ENCODE measurements at regions not wholly inside any gene's neighbourhood (a gene's known extent, or its start where the extent isn't known, plus 50 kb on each side); places are given as distances from the start of the nearest gene placed in this dataset.

DNA sequence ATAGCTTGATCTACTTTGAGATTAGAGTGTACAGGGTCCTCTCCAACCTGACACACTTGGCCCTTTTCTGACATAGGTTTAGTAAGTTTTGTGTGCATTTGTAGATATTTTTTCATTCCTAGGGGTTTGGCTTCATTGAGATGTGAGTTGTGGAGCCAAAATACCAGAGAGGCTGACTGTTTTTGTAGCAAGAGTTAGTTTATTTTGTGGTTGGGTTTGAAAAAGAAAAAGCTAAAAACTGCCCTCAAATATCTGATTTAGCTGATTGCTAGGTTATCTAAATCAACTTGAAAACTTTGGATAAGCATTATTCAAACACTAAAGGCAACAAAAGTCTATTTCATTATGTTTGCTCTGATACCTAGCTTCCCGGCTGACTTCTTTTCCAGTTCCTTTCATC, 164.7 kb upstream of the CENPW start:
- H3K4me1 Mint-ChIP-seq, result peaks cover 7% of the 10 kb centered on the region
- peaks cover 21% of the 10 kb centered on the region for H3K36me3 Mint-ChIP-seq
- H3K9me3 Mint-ChIP-seq, result no peaks in the 10 kb centered on the region
- no peak for ATAC-seq
- H3K27ac Mint-ChIP-seq, result no peak overlapping the region
- H3K4me3 Mint-ChIP-seq, result no peak overlapping the region
- no peaks in the 10 kb centered on the region for H3K27me3 Mint-ChIP-seq

DNA sequence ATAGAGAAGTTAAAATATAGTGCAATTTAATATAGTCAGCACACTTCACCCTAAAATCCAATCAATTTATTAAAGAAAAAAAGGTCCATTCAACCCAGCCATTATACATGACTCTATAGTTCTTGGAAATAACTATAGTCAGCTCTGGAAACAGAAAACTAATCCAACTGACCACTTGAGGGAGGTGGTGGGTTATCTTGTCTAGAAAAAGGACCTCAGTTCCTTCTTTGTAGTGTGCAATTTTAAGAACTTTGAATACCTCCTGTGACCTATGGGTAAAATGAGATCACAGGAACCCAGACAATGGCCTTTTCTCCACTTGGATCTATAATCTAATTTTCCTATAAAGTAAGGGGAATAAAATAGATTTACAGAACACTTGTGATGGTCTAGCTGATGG, 163.6 kb upstream of the CENPW start:
- no peaks in the 10 kb centered on the region for H3K9me3 Mint-ChIP-seq
- H3K4me1 Mint-ChIP-seq, result peaks cover 2% of the 10 kb centered on the region
- H3K27ac Mint-ChIP-seq, result no peak overlapping the region
- H3K36me3 Mint-ChIP-seq, result peaks cover 21% of the 10 kb centered on the region
- H3K27me3 Mint-ChIP-seq, result no peaks in the 10 kb centered on the region
- no peak for ATAC-seq
- no peak overlapping the region for H3K4me3 Mint-ChIP-seq

DNA sequence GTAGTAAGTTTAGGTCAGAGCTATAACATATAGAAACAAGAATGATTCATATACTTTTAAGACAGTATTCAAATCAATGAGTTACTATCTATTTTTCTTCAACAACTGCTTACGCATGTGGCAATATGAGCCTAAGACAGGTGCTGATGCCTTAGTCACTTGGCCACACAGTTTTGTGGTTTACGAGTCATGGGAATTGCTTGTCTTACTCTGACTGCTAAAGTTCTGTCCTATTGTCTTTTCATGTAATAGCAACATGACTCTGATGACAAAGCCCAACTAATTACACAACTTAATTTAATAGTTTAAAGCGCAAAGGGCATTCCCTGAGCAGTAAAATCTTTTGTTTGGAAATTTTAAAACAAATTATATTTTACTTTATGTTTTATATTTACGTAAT, 159.3 kb upstream of the CENPW start:
- no peaks in the 10 kb centered on the region for H3K4me1 Mint-ChIP-seq
- H3K9me3 Mint-ChIP-seq, result peaks cover under 1% of the 10 kb centered on the region
- peaks cover 25% of the 10 kb centered on the region for H3K36me3 Mint-ChIP-seq
- H3K27ac Mint-ChIP-seq, result no peak overlapping the region
- no peak for ATAC-seq
- no peaks in the 10 kb centered on the region for H3K27me3 Mint-ChIP-seq
- H3K4me3 Mint-ChIP-seq, result no peak overlapping the region

DNA sequence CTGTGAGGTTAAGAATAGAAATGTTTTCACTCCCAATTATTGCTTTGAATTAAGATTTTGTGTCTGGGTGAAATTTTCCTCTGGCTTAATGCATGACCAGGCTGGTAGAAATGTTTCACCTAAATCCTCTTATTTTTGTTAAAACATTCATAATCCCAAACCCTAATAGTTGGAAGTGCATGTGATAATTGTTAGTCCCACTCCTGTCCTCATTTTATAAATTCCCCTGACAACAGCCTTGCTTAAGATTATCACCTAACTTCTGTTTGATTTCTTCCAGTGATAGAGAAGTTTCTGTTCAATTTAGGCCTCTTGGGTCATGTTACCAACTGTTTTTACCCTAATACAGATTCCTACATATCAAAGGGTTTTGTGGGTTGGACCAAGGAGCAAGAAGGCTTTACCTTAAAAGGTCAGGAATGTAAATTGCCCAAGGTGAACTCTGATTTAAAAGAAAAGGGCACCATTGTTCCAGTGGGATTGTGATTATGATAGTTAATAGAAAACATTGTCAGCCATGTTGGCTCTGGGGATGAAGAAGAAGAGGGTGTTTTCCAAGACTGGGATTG, 158.7 kb upstream of the CENPW start:
- ATAC-seq, result no peak

DNA sequence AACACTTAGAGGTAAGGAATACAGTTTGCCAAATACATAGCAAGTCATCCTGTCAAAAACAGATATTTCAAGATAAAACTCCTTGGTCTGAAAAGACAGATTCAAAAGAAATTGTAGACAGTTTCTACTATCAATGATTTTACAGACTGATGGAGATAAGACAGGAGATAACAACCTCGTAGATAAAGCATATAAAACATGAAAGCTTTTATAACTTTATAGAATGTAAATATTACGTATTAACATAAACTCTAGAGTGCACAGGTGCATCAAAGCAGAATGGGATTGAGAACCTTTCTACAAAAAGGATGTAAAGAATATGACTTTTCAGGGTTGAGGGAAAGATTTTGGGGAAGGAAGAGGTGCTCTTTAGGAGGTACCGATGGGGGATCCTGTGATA, 158.0 kb upstream of the CENPW start:
- Mint-ChIP-seq H3K4me3 (no peak overlapping the region), H3K27me3 (no peaks in the 10 kb centered on the region), H3K36me3 (peaks cover 29% of the 10 kb centered on the region), H3K27ac (no peak overlapping the region), H3K9me3 (peaks cover 2% of the 10 kb centered on the region), H3K4me1 (no peaks in the 10 kb centered on the region)
- no peak for ATAC-seq

More for the DNA sequence above, 158.7 kb upstream of the CENPW start:
- H3K4me3 Mint-ChIP-seq, result no peak overlapping the region
- peaks cover 29% of the 10 kb centered on the region for H3K36me3 Mint-ChIP-seq
- no peaks in the 10 kb centered on the region for H3K4me1 Mint-ChIP-seq
- H3K27me3 Mint-ChIP-seq, result no peaks in the 10 kb centered on the region
- no peak overlapping the region for H3K27ac Mint-ChIP-seq
- H3K9me3 Mint-ChIP-seq, result peaks cover 2% of the 10 kb centered on the region

DNA sequence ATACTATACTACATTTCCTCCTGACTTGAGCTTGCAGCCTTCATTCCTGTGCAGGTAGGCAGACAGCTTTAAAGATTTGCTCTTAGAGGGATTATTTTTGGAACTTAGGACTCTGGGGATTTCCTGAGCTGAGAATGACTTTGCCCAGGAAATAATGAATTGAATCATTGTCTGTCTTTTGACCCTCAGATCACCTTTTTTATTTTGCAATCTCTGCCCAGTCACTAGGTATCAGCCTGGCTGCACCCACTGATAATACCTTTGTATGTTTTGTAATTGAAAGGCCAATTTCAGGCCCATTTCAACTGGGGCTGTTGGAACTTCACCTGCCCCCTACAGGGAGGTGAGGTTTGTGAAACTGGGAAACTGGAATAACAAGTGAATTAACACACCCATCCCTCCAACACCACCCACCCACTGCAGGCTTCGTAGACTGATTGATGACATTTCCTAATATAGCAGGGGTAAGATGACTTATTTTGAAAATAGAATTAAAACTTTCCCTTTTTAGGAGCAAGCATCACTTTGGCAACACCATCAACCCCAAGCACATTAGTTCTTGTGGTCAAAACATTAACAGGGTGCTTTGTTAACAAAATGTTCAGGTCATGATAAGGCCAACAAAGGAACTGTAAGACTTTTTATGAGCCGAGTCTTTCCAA, 157.1 kb upstream of the CENPW start:
- H3K36me3 Mint-ChIP-seq, result peaks cover 23% of the 10 kb centered on the region
- H3K9me3 Mint-ChIP-seq, result peaks cover 2% of the 10 kb centered on the region
- H3K27ac Mint-ChIP-seq, result no peak overlapping the region
- H3K4me3 Mint-ChIP-seq, result no peak overlapping the region
- H3K27me3 Mint-ChIP-seq, result no peaks in the 10 kb centered on the region
- ATAC-seq, result no peak
- no peaks in the 10 kb centered on the region for H3K4me1 Mint-ChIP-seq

DNA sequence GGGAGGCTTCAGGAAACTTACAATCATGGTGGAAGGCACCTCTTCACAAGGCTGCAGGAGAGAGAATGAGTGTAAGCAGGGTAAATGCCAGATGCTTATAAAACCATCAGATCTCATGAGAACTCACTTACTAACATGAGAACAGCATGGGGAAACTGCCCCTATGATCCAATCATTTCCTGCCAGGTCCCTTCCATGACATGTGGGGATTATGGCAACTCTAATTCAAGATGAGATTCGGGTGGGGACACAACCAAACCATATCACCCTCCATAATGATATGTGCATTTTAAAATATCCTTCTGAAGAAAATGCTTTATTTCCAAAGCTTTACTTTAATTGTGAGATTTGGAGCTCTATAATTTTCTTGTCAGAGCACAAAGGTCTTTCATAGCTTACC, 154.1 kb upstream of the CENPW start:
- ATAC-seq, result no peak
- H3K27me3 Mint-ChIP-seq, result no peaks in the 10 kb centered on the region
- H3K9me3 Mint-ChIP-seq, result peaks cover 2% of the 10 kb centered on the region
- H3K4me3 Mint-ChIP-seq, result no peak overlapping the region
- no peak overlapping the region for H3K27ac Mint-ChIP-seq
- H3K36me3 Mint-ChIP-seq, result peaks cover 15% of the 10 kb centered on the region
- no peaks in the 10 kb centered on the region for H3K4me1 Mint-ChIP-seq

DNA sequence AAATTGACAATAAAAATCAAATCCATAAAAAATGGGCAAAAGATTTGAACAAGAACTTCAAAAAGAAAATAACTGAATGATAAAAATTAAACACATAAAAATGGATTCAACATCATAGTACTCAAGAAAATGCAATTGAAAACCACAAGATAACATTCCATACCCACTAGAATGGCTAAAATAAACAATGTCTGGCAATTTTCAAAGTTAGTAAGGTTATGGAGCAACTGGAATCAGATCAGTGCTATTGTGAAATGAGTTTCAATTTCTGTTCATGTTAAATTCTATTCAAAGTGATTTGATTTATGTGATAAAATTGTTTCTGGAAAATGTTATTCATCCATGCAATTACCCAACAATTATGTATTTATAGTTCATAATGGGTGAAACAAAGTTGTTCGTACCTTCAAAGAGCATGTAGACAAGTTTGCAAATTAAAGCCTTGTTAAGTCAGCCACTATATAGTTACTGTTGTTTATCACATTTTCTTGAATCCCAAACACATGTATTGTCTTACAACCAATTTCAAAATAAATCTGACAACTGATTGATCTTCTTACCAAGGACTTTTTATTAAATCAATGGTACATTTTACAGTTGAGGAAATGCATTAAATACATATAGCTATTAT, 151.5 kb upstream of the CENPW start:
- no peak overlapping the region for H3K27ac Mint-ChIP-seq
- no peaks in the 10 kb centered on the region for H3K4me1 Mint-ChIP-seq
- H3K27me3 Mint-ChIP-seq, result no peaks in the 10 kb centered on the region
- H3K9me3 Mint-ChIP-seq, result peaks cover 2% of the 10 kb centered on the region
- no peak overlapping the region for H3K4me3 Mint-ChIP-seq
- peaks cover 36% of the 10 kb centered on the region for H3K36me3 Mint-ChIP-seq
- no peak for ATAC-seq

DNA sequence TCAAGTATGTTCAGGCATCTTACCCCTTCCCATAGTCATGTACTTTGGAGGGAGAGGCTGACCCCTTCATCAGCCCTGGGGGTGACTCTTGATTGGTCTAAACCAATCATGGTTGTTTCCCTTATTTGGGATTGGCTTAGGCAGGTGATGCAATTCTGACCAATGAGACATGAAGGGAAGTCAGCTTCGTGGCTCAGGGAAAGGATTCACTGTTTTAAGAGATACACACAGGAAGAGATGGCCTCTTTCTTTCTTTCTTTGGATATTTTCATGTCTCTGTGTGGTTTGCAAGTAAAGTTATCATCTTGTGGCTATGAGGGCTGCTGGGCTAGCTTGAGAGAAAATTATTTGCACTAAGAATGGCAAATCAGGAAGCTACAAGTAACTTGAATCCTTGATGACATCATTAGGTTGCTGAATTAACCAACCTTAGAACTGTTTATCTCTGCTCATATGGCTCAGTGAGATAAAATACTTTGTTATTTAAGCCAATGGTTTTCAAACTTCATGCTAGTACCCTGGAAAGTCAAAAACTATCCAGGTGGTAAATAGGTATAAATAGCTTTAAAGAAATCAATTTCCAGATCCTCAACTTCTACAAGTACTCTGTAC, 144.2 kb upstream of the CENPW start:
- H3K4me3 Mint-ChIP-seq, result no peak overlapping the region
- H3K27me3 Mint-ChIP-seq, result no peaks in the 10 kb centered on the region
- no peaks in the 10 kb centered on the region for H3K4me1 Mint-ChIP-seq
- H3K9me3 Mint-ChIP-seq, result no peaks in the 10 kb centered on the region
- H3K36me3 Mint-ChIP-seq, result peaks cover 50% of the 10 kb centered on the region
- ATAC-seq, result no peak
- H3K27ac Mint-ChIP-seq, result no peak overlapping the region

DNA sequence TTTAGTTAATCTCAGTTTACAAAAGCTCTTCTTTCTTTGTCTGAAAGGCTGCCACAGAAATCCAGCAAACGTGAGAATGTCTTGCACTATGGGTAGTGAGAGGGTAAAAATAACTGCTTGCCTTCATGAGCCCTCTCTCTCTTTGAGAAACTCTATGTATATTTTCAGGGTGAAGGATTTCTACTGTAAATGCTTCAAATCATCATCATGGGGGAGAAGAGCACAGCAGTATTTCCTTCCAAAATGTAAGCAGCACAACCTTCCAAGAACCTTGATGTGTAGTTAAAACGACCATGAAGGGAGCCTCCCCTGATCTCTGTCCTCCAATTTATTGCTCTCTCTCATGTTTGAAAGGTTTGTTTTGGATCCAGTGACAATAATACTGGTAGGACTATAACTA, 141.3 kb upstream of the CENPW start:
- H3K4me1 Mint-ChIP-seq, result no peaks in the 10 kb centered on the region
- H3K36me3 Mint-ChIP-seq, result peaks cover 29% of the 10 kb centered on the region
- no peaks in the 10 kb centered on the region for H3K27me3 Mint-ChIP-seq
- H3K27ac Mint-ChIP-seq, result no peak overlapping the region
- H3K4me3 Mint-ChIP-seq, result no peak overlapping the region
- ATAC-seq, result no peak
- no peaks in the 10 kb centered on the region for H3K9me3 Mint-ChIP-seq

DNA sequence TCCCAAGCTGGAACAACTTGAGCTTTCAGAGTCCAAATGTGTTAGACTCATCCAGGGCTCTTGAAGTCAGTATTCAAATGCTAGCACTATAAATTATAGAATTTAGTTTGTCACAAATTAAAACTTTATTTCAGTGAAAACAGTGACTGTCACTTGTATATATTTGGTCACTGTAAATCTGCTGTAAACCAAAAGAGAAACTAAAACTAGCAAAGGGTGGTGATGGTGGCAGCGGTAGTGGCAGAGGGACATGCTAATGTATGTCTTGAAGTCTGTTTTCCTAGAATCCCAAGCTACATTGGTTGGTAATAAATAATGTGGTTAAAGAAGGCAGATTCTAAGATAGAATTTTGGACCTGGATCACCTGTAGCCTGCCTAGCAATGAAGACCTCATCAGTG, 140.4 kb upstream of the CENPW start:
- Mint-ChIP-seq H3K36me3 (peaks cover 22% of the 10 kb centered on the region), H3K4me1 (no peaks in the 10 kb centered on the region), H3K27me3 (no peaks in the 10 kb centered on the region), H3K27ac (no peak overlapping the region), H3K4me3 (no peak overlapping the region), H3K9me3 (no peaks in the 10 kb centered on the region)
- no peak for ATAC-seq

DNA sequence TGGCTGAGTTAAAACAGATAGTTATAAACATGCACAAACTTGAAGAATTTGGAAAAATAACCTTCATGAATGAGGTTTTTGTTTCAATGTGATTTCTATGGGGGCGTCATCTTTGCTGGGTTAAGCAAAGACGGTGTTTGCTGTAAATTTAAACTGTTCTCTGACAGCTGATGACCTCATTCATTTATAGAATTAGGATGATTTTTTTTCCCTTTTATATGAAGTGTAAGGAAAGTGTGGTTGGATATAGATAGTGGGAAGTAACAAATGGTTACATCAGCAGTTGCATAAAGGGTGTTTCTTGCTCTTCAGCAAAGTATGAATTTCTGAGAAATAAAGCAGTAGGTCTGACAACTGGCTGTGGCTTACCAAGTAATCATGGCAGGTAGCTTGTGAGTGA, 137.2 kb upstream of the CENPW start:
- ATAC-seq, result no peak
- Mint-ChIP-seq H3K4me1 (no peaks in the 10 kb centered on the region), H3K27me3 (no peaks in the 10 kb centered on the region), H3K27ac (no peak overlapping the region), H3K36me3 (peaks cover 13% of the 10 kb centered on the region), H3K9me3 (no peaks in the 10 kb centered on the region), H3K4me3 (no peak overlapping the region)

DNA sequence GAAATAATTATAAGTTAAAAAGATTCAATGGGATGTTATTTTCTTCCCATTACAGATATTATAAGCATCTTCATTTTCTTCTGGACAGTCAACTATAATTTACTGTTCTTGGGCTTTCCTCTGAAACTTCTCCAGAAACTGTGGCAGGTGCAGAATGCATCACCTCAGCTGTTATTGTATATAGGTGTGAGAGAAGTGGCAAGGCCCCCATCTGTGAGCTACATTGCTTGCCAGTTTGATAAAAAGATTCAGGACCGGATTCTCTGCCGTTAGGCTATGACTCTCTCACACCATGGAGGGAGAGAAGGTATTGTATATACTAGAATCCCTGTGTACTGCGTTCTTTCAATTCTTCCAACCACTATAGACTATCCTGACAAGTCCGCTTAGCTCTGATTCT, 135.8 kb upstream of the CENPW start:
- no peaks in the 10 kb centered on the region for H3K4me1 Mint-ChIP-seq
- no peak overlapping the region for H3K4me3 Mint-ChIP-seq
- no peak overlapping the region for H3K27ac Mint-ChIP-seq
- peaks cover 5% of the 10 kb centered on the region for H3K36me3 Mint-ChIP-seq
- no peaks in the 10 kb centered on the region for H3K9me3 Mint-ChIP-seq
- H3K27me3 Mint-ChIP-seq, result no peaks in the 10 kb centered on the region
- no peak for ATAC-seq

DNA sequence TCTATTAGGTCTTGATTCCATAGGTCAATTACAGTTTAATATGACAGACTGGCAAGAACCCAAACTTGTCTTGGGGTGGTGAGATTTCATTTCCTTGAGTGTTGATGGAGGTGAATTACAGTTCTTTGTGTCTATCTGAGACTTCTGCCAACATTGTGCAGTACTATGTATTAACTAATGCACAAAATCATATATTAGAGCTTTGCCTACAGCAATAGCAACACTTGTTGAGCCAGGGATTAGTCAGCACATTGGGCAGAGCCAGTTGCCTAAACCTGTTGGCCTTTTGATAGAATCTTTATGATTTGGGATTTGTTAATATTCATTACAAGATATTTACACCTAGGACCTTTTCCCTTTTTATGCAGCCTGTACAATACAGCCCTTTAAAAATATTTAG, 135.3 kb upstream of the CENPW start:
- H3K4me1 Mint-ChIP-seq, result no peaks in the 10 kb centered on the region
- H3K36me3 Mint-ChIP-seq, result peaks cover 4% of the 10 kb centered on the region
- no peak overlapping the region for H3K27ac Mint-ChIP-seq
- no peak for ATAC-seq
- no peaks in the 10 kb centered on the region for H3K27me3 Mint-ChIP-seq
- H3K4me3 Mint-ChIP-seq, result no peak overlapping the region
- no peaks in the 10 kb centered on the region for H3K9me3 Mint-ChIP-seq

DNA sequence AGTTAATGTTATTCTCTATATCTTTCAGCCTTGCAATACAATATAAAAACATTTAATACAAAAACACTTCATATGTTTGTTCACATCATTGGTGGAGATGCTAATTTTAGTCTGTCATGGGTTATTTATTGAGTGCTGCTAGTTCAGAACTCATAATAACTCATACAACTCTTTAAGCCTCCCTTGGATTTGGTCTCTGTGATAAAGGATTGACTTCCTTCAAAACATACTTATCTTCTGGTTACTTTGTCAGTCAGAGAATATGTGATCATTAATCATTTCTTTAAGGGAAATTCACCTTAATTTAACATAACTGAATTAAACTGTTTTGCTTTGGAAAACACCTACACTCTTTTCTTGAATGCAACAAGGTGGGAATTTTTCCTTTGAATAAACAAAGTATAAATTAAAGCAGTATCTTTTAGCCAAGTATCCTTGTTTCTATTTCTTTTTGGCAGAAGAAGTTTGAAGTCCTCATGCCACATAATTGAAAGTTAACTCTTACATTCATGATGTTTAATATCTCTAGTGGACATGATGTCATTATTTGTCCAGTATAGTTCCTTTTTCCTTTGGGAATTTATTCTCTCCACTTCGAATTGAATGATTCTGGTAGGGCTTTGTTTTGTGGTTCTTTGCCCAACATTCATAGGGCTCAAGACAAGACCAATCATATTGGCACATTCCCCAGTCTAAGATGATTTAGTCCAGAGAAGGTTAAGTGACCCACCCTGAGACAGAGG, 133.2 kb upstream of the CENPW start:
- no peaks in the 10 kb centered on the region for H3K4me1 Mint-ChIP-seq
- ATAC-seq, result no peak
- no peaks in the 10 kb centered on the region for H3K36me3 Mint-ChIP-seq
- H3K27me3 Mint-ChIP-seq, result no peaks in the 10 kb centered on the region
- no peak overlapping the region for H3K4me3 Mint-ChIP-seq
- no peaks in the 10 kb centered on the region for H3K9me3 Mint-ChIP-seq
- H3K27ac Mint-ChIP-seq, result no peak overlapping the region

All from stimulated activated memory B cell treated with anti-CD40 and anti-IgM and Interleukin-4, amounts not matched to agents 10 μg/mL and 1 μg/mL and 100 μg/mL, for 72 hours (primary cell).